Ovary (tissue), 3 donors: ENCODE measurements at regions not wholly inside any gene's neighbourhood (a gene's known extent, or its start where the extent isn't known, plus 50 kb on each side); places are given as distances from the start of the nearest gene placed in this dataset.

ENCODE experiments used
- CTCF ChIP-seq, 3 donors: fragments of 450-650 bp in 2 of 3; fragments of 200-600 bp in 1 of 3; IDR thresholded peaks; one replicate each; pipeline versions ENCODE4 v1.5.1 to v1.8.0; 2016 to 2022; ENCODE audit warnings: antibody characterized with exemption in 3 of 3, mild to moderate bottlenecking in 1 of 3
- EP300 ChIP-seq: sonication (generic); formaldehyde crosslinking; IDR thresholded peaks from one replicate; pipeline ENCODE4 v1.6.1; 2017; ENCODE audit warnings: antibody characterized with exemption
- POLR2A ChIP-seq: fragments of 450-650 bp; IDR thresholded peaks from one replicate; pipeline ENCODE4 v1.6.1; 2017; ENCODE audit warnings: antibody characterized with exemption, mild to moderate bottlenecking, moderate library complexity
- donor health status: DM: no; HTN: no; CAD: no.

- TF ChIP-seq CTCF (IDR thresholded peaks at IDR 0.05) (no peak), EP300 (no peak), POLR2A (no peak)
Measured at GRCh38 chr5:158466191-158466590, 607.2 kb upstream of the CLINT1 start.
